22Rv1 (cell line): ENCODE measurements at regions not wholly inside any gene's neighbourhood (a gene's known extent, or its start where the extent isn't known, plus 50 kb on each side); places are given as distances from the start of the nearest gene placed in this dataset.

Source experiments
- H3K27ac ChIP-seq: fragments of 450-650 bp; 2 replicates; pipeline ENCODE4 v1.5.1; 2017
- CTCF ChIP-seq: fragments of 450-650 bp; IDR thresholded peaks from 2 replicates; pipeline ENCODE4 v1.5.1; 2017; ENCODE audit warnings: mild to moderate bottlenecking
- ZFX ChIP-seq: fragments of 450-650 bp; IDR thresholded peaks from 2 replicates; pipeline ENCODE4 v1.6.1; 2017; ENCODE audit warnings: antibody characterized with exemption, borderline replicate concordance

GRCh38 chr6:99026135-99026534 lies 78.4 kb upstream of the FBXL4 start:
- no peak for TF ChIP-seq ZFX
- no peak for TF ChIP-seq CTCF
- H3K27ac ChIP-seq, result no peak overlapping the region

- TF ChIP-seq CTCF (no peak), ZFX (no peak)
- no peak overlapping the region for H3K27ac ChIP-seq
Measured at GRCh38 chr6:99024089-99024488, 76.3 kb upstream of the FBXL4 start.

- TF ChIP-seq CTCF, result no peak
- no peak for TF ChIP-seq ZFX
- no peak overlapping the region for H3K27ac ChIP-seq
Measured at GRCh38 chr6:99022039-99022609, 74.4 kb upstream of the FBXL4 start.

GRCh38 chr6:99019381-99019780 lies 71.6 kb upstream of the FBXL4 start:
- no peak for TF ChIP-seq CTCF
- TF ChIP-seq ZFX, result no peak
- no peak overlapping the region for H3K27ac ChIP-seq

GRCh38 chr6:99017150-99017549 lies 69.4 kb upstream of the FBXL4 start:
- H3K27ac ChIP-seq, result no peak overlapping the region
- TF ChIP-seq CTCF (no peak), ZFX (no peak)

- TF ChIP-seq CTCF (no peak), ZFX (no peak)
- H3K27ac ChIP-seq, result no peak overlapping the region
Measured at GRCh38 chr6:99016355-99016754, 68.6 kb upstream of the FBXL4 start.

- H3K27ac ChIP-seq, result no peak overlapping the region
- TF ChIP-seq ZFX (no peak), CTCF (no peak)
Measured at GRCh38 chr6:99014061-99014460, 66.3 kb upstream of the FBXL4 start.
